ENCODE measurements at regions not wholly inside any gene's neighbourhood (a gene's known extent, or its start where the extent isn't known, plus 50 kb on each side); places are given as distances from the start of the nearest gene placed in this dataset.

DNA sequence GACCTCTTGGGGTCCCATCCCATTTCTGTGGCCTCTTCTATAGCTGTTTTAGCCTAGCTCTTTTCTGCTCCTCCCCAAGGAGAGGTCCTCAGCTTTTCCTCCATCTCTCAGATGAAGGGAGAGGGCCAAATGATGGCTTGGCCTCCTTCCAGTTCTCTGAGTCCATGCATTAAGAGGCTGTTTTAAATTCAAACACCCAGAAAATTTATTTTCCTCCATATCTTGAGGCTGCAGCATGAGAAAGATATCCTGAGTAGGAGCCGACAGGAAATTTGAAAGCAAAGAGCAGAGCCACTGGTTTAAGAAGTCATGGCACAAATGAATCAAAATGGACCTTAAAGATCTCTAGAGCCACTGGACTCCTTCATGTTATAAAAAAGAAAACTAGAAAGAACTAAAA, 558.8 kb downstream of the MID1IP1 start:
- POLR2A ChIA-PET = no interaction called here
- Mint-ChIP-seq H3K27me3 (no peaks in the 10 kb centered on the region), H3K4me3 (no peak overlapping the region), H3K27ac (no peak overlapping the region), H3K36me3 (no peaks in the 10 kb centered on the region), H3K9me3 (peaks cover 1% of the 10 kb centered on the region), H3K4me1 (peaks cover 4% of the 10 kb centered on the region)
- DNase-seq (no peak), ATAC-seq (ENCODE audit: low read depth) (no peak)

DNA sequence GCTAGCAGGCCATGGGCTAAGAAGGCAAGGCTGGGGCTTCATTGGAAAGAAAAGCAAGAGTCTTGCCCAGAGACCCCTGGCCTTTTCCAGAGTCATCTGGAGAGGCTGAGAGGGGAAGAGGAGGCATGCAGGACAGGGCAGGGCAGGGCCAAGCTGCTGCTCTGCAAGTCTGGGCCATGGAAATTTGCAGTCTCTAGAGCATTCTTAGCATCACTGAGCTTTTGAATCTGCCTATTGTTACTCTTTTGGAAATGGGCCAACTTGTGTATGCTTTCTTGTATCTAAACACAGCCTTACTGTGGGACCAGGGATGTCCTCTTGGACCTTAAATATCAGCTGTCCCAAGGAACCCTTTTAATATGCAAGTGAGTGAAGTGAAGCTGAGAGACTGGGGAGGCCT, 560.5 kb downstream of the MID1IP1 start:
- DNase-seq (no peak), ATAC-seq (ENCODE audit: low read depth) (no peak)
- POLR2A ChIA-PET = no interaction called here
- Mint-ChIP-seq H3K9me3 (peaks cover 2% of the 10 kb centered on the region), H3K27ac (no peak overlapping the region), H3K4me3 (no peak overlapping the region), H3K36me3 (no peaks in the 10 kb centered on the region), H3K4me1 (no peaks in the 10 kb centered on the region), H3K27me3 (no peaks in the 10 kb centered on the region)

DNA sequence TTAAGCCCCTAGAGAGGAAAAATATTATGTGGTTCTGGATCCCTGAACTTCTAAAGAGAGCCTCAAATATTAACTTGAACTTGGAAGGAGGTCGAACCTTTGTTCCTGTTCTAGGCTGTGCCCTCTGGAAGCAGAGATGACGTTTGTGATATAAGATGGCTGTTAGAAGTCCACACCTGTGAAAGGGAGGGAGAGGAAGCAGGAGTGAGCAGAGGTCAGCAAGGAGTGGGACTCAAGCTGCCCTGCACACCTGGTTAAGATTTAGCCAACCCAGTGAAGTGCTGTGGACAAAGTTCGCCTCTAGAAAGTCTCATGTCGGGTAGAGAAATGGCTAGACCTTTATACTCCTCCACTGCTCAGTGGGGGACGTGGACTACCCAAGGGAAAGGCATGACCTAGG, 566.2 kb downstream of the MID1IP1 start:
- no peaks in the 10 kb centered on the region for H3K36me3 Mint-ChIP-seq
- H3K27ac Mint-ChIP-seq = no peak overlapping the region
- POLR2A ChIA-PET = no interaction called here
- no peaks in the 10 kb centered on the region for H3K27me3 Mint-ChIP-seq
- DNase-seq (no peak), ATAC-seq (ENCODE audit: low read depth) (no peak)
- no peaks in the 10 kb centered on the region for H3K4me1 Mint-ChIP-seq
- H3K9me3 Mint-ChIP-seq = peaks cover 4% of the 10 kb centered on the region
- H3K4me3 Mint-ChIP-seq = no peak overlapping the region

DNA sequence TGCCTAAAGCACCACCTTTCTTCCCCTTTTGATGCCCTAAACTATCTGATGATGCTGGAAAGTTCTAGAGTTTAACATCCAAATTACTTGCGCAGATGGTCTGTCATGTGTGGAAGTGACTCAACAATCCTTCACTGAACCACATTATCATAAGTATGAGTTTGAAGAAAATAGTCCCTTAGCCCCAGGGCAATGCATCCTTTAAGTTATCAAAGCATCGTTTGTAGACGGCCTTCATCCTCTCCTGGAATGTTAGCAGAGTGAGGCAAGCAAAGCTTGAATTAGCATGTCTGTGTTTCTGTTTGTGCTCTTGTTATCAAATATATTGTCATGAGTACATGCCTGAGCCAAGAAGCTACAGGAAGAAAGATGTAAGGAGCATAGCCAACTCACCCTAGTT, 570.9 kb downstream of the MID1IP1 start:
- DNase-seq (no peak), ATAC-seq (ENCODE audit: low read depth) (no peak)
- no peaks in the 10 kb centered on the region for H3K36me3 Mint-ChIP-seq
- H3K27ac Mint-ChIP-seq = no peak overlapping the region
- H3K4me1 Mint-ChIP-seq = no peaks in the 10 kb centered on the region
- POLR2A ChIA-PET = no interaction called here
- no peaks in the 10 kb centered on the region for H3K27me3 Mint-ChIP-seq
- peaks cover 3% of the 10 kb centered on the region for H3K9me3 Mint-ChIP-seq
- no peak overlapping the region for H3K4me3 Mint-ChIP-seq

DNA sequence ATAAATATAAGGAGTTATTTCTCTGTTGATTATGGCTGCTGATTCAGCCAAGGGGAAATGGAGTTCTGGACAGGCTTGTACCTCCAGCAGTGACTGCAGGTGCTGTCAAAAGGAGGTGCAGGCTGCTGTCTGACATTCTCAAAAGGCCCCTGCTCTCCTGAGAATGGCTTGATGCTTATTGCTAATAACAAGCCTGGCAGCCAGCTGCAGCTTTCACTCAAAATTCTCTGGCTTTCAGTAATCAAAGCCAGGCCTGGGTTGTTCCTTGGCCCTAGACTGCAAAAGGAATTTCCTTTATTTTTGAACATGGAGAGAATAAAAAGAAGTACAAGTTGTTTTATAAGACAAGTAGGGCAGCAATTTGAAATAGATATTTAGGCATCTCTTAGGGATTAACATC, 575.9 kb downstream of the MID1IP1 start:
- no peak for ATAC-seq (ENCODE audit: low read depth)
- H3K9me3 Mint-ChIP-seq = peaks cover 4% of the 10 kb centered on the region
- POLR2A ChIA-PET = no interaction called here
- DNase-seq = no peak
- no peak overlapping the region for H3K27ac Mint-ChIP-seq
- H3K4me1 Mint-ChIP-seq = no peaks in the 10 kb centered on the region
- no peaks in the 10 kb centered on the region for H3K27me3 Mint-ChIP-seq
- peaks cover 1% of the 10 kb centered on the region for H3K36me3 Mint-ChIP-seq
- H3K4me3 Mint-ChIP-seq = no peak overlapping the region

DNA sequence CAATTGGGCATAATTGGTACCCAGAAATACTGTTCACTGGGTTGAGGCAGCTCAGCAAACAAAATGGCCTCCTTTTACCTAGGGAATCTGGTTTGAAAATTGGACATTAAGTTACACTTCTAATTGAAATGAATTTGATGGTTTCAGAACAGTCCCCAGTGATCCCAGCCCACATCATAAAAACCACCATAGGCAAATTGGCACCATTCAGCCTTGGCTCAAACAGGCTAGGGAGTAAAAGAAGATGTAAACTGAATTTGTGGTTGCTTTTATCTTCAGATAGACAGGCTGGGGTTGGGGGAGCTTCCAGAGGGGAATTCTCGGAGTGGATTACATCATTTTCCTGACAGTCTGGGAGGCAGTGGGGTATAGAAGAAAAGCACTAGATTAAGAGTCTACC, 576.5 kb downstream of the MID1IP1 start:
- POLR2A ChIA-PET = no interaction called here
- peaks cover 3% of the 10 kb centered on the region for H3K9me3 Mint-ChIP-seq
- no peak overlapping the region for H3K4me3 Mint-ChIP-seq
- H3K4me1 Mint-ChIP-seq = no peaks in the 10 kb centered on the region
- H3K27ac Mint-ChIP-seq = no peak overlapping the region
- no peaks in the 10 kb centered on the region for H3K27me3 Mint-ChIP-seq
- DNase-seq = no peak
- H3K36me3 Mint-ChIP-seq = peaks cover 1% of the 10 kb centered on the region
- ATAC-seq (ENCODE audit: low read depth) = no peak

DNA sequence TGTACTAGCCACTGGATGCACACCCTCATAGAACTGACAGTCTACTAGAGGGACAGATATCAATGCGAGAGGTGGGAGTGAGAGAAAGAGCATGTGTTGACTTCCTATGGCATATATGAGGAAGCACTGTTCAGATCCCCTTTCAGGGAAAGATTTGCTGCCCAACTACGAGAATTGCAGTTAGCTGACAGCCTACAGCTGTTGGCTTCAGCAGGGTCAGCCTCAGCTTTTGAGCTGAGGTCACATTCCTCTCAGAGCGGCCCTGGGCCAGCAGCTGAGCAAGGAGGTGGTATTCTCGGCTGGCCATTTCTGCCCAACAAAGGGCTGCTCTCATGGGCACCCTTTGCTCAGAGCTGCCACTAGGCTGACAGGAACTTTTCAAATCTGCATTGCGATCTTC, 580.2 kb downstream of the MID1IP1 start:
- H3K36me3 Mint-ChIP-seq = peaks cover 1% of the 10 kb centered on the region
- ATAC-seq (ENCODE audit: low read depth) (no peak), DNase-seq (no peak)
- H3K9me3 Mint-ChIP-seq = peaks cover 5% of the 10 kb centered on the region
- no peaks in the 10 kb centered on the region for H3K27me3 Mint-ChIP-seq
- POLR2A ChIA-PET = no interaction called here
- peaks cover 2% of the 10 kb centered on the region for H3K4me1 Mint-ChIP-seq
- H3K4me3 Mint-ChIP-seq = no peak overlapping the region
- no peak overlapping the region for H3K27ac Mint-ChIP-seq

DNA sequence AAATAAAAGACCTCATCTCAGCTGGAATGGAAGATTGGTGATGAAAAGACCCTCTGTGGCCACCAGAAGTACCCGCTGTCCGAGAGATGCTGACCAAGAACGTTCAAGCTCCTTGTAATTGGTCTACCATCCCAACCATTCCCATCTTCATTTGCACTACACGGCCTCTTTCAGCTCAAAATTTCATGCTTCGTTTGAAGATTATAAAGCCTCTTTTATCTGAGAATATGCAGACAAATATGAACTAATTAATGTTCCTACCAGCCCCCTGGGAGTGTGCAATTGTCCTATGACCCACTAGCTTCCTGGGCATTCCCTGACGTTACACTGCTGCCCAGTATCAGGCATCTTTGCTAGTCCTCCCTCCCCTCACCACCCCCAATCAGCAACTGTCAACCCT, 583.7 kb downstream of the MID1IP1 start:
- Mint-ChIP-seq H3K4me1 (peaks cover 2% of the 10 kb centered on the region), H3K36me3 (peaks cover 1% of the 10 kb centered on the region), H3K9me3 (peaks cover 2% of the 10 kb centered on the region), H3K27ac (no peak overlapping the region), H3K27me3 (no peaks in the 10 kb centered on the region), H3K4me3 (no peak overlapping the region)
- POLR2A ChIA-PET = no interaction called here
- ATAC-seq (ENCODE audit: low read depth) (no peak), DNase-seq (no peak)

DNA sequence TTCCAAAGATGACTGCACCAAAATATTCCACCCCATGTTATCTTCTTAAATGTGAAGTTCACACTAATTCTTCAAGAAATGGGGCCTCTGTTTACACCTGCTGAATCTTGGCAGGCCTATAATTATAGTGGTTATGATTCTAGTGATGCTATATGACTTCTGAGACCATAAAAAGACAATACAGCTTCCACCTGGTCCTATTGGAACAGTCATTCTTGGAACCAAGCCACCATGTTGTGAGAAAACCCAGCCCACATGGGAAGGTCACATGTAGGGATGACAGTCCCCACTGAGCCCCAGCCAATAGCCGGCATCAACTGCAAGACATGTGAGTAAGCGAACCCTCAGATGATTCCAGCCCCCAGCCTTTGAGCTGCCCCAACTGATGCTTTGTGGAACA, 587.5 kb downstream of the MID1IP1 start:
- H3K27me3 Mint-ChIP-seq = no peaks in the 10 kb centered on the region
- H3K4me1 Mint-ChIP-seq = peaks cover 2% of the 10 kb centered on the region
- DNase-seq (no peak), ATAC-seq (ENCODE audit: low read depth) (no peak)
- H3K36me3 Mint-ChIP-seq = no peaks in the 10 kb centered on the region
- POLR2A ChIA-PET = no interaction called here
- H3K9me3 Mint-ChIP-seq = peaks cover 2% of the 10 kb centered on the region
- H3K27ac Mint-ChIP-seq = no peak overlapping the region
- H3K4me3 Mint-ChIP-seq = no peak overlapping the region

DNA sequence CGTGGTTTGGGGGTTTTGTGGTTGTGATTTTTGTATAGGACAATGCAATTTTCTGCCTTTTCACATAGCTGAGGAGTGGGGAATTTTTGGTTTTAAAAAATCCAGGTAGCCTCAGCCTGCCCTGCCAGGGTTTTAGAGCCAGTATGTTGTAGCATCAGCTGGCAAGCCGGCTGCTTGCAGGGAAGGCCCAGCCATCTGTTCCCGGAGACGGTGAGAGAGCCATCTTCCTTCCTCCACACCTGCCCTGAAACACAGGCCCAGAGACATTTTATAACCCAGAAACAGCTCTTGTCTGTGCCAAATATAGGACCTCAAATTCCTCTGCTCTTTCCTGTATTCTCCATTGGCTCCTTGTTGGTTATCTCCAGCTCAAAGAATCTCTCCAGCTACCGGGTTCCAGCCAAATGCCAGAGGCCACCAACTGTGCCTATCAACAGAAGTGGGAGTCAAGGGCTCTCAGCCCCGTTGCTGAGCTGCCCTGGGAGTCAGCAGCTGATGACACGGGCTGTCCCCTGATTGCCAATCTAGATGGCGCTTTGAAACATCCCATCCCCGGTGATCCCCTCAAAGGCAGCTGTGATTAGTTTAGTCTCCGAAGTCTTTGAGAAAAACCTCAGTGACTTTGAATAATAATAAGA, 595.2 kb downstream of the MID1IP1 start:
- no peaks in the 10 kb centered on the region for H3K27me3 Mint-ChIP-seq
- ATAC-seq (ENCODE audit: low read depth) = no peak
- H3K4me3 Mint-ChIP-seq = no peak overlapping the region
- H3K27ac Mint-ChIP-seq = no peak overlapping the region
- no peak for DNase-seq
- POLR2A ChIA-PET = no interaction called here
- H3K9me3 Mint-ChIP-seq = no peaks in the 10 kb centered on the region
- no peaks in the 10 kb centered on the region for H3K4me1 Mint-ChIP-seq
- H3K36me3 Mint-ChIP-seq = no peaks in the 10 kb centered on the region

DNA sequence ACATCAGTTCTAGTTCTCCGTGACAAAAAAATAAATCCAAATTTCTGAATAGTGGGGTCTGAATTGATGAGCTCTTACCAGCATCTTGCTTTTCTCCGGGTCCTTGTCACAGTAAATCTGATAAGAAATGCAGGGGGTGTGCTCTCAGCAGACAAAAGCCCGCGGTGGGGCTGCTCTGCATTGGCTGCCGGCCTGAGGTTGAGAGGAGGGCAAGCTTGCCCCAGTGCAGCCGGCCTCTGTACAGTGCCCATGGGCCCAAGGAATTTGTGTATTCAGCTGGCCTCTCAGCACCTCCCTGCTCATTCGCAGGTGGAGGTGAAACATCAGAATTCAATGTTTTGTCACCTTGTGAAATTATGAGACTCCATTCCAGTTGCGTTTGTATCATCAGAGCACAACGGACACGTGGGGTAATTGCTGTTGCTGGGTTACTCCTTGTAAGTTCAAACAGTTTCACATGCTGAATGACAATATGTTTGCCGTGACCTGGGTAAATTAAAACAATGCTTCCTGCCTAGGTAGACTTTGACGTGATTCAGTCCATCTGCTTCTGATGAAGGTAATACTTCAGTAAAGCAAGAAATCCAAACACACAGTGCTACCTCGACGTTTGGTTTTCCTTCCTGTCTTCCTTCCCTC, 596.4 kb downstream of the MID1IP1 start:
- no peak overlapping the region for H3K27ac Mint-ChIP-seq
- POLR2A ChIA-PET = interaction anchor here (0.7 kb wide), 1 partner anchor 110 kb away, joined by 3 read pairs; no protein-coding TSS in a partner anchor
- H3K36me3 Mint-ChIP-seq = no peaks in the 10 kb centered on the region
- DNase-seq (no peak), ATAC-seq (ENCODE audit: low read depth) (no peak)
- H3K4me3 Mint-ChIP-seq = no peak overlapping the region
- no peaks in the 10 kb centered on the region for H3K27me3 Mint-ChIP-seq
- no peaks in the 10 kb centered on the region for H3K9me3 Mint-ChIP-seq
- no peaks in the 10 kb centered on the region for H3K4me1 Mint-ChIP-seq

DNA sequence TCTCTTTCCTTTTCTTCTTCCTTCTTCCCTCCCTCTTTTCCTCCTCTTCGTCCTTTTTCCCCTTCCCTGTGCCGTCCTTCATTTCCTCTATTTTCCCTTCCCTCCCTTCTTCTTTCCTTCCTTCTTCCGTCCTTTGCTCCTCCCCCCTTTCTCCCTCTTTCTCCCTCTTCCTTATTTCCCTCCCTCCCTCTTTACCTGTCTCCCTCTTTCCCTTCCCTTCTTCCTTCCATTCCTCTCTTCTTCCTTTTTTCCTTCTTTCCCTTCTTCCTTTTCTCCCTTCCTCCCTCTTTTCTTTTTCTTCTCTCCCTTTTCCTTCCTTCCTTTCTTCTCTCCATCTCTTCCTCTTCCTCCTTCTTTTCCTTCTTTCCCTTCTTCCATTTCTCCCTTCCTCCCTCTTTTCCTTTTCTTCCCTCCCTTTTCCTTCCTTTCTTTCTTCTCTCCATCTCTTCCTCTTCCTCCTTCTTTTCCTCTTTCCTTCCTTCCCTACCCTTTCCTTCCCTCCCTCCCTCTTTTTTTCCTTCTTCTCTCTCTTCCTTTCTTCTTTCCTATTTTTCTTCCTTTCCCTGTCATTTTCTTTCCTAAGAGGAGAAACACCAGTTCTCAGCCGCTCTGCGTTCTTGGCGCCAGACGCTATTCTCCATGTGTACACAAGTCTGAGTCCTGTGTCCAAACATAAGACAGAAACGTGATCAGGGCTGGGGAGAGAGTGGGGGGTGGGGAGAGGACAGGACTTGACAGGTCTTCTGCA, 597.1 kb downstream of the MID1IP1 start:
- no peak for DNase-seq
- no peak for ATAC-seq (ENCODE audit: low read depth)
- no peaks in the 10 kb centered on the region for H3K27me3 Mint-ChIP-seq
- no peak overlapping the region for H3K27ac Mint-ChIP-seq
- no peaks in the 10 kb centered on the region for H3K9me3 Mint-ChIP-seq
- H3K4me3 Mint-ChIP-seq = no peak overlapping the region
- H3K36me3 Mint-ChIP-seq = no peaks in the 10 kb centered on the region
- POLR2A ChIA-PET = no interaction called here
- no peaks in the 10 kb centered on the region for H3K4me1 Mint-ChIP-seq

DNA sequence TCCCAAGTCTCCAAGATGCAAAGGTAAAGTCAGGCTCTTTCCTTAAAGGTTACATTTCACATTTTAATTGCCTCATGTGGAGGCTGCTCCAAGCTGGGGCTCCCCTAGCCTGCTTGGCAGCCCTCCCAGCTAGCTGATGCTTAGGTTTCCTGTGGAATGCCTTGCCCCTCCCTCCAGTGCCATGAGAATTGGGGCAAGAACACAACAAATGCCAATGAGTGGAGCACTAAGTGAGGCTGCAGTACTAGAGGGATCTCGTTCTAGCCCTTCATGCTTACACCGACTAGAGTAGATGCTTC, 597.7 kb downstream of the MID1IP1 start:
- Mint-ChIP-seq H3K27ac (no peak overlapping the region), H3K9me3 (no peaks in the 10 kb centered on the region), H3K4me1 (no peaks in the 10 kb centered on the region), H3K4me3 (no peak overlapping the region), H3K27me3 (no peaks in the 10 kb centered on the region), H3K36me3 (no peaks in the 10 kb centered on the region)
- ATAC-seq (ENCODE audit: low read depth) = no peak
- POLR2A ChIA-PET = no interaction called here
- no peak for DNase-seq

DNA sequence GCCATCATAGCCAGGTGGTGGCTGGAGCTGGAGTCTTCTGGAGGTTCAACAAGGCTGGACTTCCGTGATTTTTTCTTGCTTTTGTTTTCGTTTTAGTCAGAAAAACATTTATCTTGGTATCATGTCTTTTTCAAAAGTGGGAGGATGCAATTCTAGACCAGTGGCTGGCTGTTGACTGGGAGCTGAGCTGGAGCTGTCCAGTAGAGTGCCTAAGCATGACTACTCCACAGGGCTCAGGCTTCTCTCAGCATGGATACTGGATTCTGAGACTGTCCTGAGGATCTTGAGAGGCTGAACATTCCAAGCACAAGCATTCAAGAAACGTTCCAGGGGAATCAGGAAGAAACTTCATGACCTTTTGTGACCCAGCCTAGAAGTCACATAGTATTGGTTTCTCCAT, 598.1 kb downstream of the MID1IP1 start:
- Mint-ChIP-seq H3K36me3 (no peaks in the 10 kb centered on the region), H3K27me3 (no peaks in the 10 kb centered on the region), H3K4me1 (no peaks in the 10 kb centered on the region), H3K9me3 (no peaks in the 10 kb centered on the region), H3K4me3 (no peak overlapping the region), H3K27ac (no peak overlapping the region)
- POLR2A ChIA-PET = no interaction called here
- no peak for ATAC-seq (ENCODE audit: low read depth)
- no peak for DNase-seq
